ENCODE measurements at regions not wholly inside any gene's neighbourhood (a gene's known extent, or its start where the extent isn't known, plus 50 kb on each side); places are given as distances from the start of the nearest gene placed in this dataset.

- no peak for TF ChIP-seq GATA2 (IDR thresholded peaks at IDR 0.05; ENCODE audit: low read depth, low read length)
- TF ChIP-seq GATA3 (IDR thresholded peaks at IDR 0.05; ENCODE audit: low read depth, low read length): no peak
Measured at GRCh38 chr9:12631866-12632265, 61.3 kb upstream of the TYRP1 start.
